A673 (cell line): ENCODE measurements at regions not wholly inside any gene's neighbourhood (a gene's known extent, or its start where the extent isn't known, plus 50 kb on each side); places are given as distances from the start of the nearest gene placed in this dataset.

ENCODE experiments used
- EZH2 ChIP-seq: fragments of 200-600 bp; sonication (generic); IDR thresholded peaks from 2 replicates; pipeline ENCODE4 v1.6.1; 2017; ENCODE audit warnings: borderline replicate concordance, low read depth, mild to moderate bottlenecking, mixed read lengths, antibody characterized with exemption, low read length; ENCODE audit not compliant: poor library complexity, severe bottlenecking
- TF ChIP-seq, protein P1 (sequence below): fragments of 300-800, 200-600 bp; sonication (generic); conservative IDR thresholded peaks from 2 replicates; pipeline ENCODE4 v1.5.1; 2017; ENCODE audit warnings: low read depth, mild to moderate bottlenecking, antibody characterized with exemption, low read length, moderate library complexity, mixed read lengths

DNA sequence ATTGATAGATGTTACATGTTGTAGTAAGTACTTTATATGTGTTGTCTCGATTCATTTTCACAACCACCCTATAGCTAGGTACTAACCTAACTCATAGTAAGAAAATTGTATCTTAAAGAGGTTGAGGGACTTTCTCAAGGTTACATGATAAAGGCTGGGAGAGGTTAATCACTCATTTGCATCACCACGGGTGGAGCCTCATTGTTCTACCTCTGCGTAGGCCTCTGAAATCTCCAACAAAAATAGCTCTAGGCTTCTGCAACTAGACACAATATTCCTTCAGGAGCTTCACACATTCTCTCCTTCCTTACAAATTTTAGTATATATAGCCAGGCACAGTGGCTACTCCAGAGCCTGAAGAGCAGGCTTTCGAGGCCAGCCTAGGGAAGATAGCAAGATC lies 408.9 kb upstream of the ANO5 start:
- TF ChIP-seq, protein P1, sequence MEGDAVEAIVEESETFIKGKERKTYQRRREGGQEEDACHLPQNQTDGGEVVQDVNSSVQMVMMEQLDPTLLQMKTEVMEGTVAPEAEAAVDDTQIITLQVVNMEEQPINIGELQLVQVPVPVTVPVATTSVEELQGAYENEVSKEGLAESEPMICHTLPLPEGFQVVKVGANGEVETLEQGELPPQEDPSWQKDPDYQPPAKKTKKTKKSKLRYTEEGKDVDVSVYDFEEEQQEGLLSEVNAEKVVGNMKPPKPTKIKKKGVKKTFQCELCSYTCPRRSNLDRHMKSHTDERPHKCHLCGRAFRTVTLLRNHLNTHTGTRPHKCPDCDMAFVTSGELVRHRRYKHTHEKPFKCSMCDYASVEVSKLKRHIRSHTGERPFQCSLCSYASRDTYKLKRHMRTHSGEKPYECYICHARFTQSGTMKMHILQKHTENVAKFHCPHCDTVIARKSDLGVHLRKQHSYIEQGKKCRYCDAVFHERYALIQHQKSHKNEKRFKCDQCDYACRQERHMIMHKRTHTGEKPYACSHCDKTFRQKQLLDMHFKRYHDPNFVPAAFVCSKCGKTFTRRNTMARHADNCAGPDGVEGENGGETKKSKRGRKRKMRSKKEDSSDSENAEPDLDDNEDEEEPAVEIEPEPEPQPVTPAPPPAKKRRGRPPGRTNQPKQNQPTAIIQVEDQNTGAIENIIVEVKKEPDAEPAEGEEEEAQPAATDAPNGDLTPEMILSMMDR = no peak
- no peak for TF ChIP-seq EZH2
